Ascending aorta (tissue), 2 donors: ENCODE measurements at regions not wholly inside any gene's neighbourhood (a gene's known extent, or its start where the extent isn't known, plus 50 kb on each side); places are given as distances from the start of the nearest gene placed in this dataset.

Experiments
- DNase-seq, 2 donors: peaks; one replicate each; pipeline ENCODE4 v3.0.0-alpha.2; 2019; ENCODE audit warnings: low spot score in 2 of 2
- H3K27ac ChIP-seq, 2 donors: fragments of 200-600 bp; sonication (generic); one replicate each; pipeline ENCODE4 v1.5.1; 2016 to 2017; ENCODE audit warnings: mild to moderate bottlenecking in 1 of 2
- H3K27me3 ChIP-seq: fragments of 200-600 bp; sonication (generic); one replicate; pipeline ENCODE4 v1.5.1; 2017
- H3K36me3 ChIP-seq, 2 donors: fragments of 200-600 bp; sonication (generic); one replicate each; pipeline ENCODE4 v1.5.1; 2016
- H3K4me1 ChIP-seq, 2 donors: fragments of 200-600 bp; sonication (generic); one replicate each; pipeline ENCODE4 v1.5.1; 2016 to 2017; ENCODE audit warnings: mild to moderate bottlenecking in 1 of 2
- H3K4me3 ChIP-seq, 2 donors: fragments of 200-600 bp; sonication (generic); one replicate each; pipeline ENCODE4 v1.5.1; 2016 to 2017; ENCODE audit warnings: mild to moderate bottlenecking in 1 of 2
- H3K9me3 ChIP-seq, 2 donors: fragments of 200-600 bp; sonication (generic); one replicate each; pipeline ENCODE4 v1.5.1; 2016
- intact Hi-C: fragments of 100-400 bp; cut with DNase I; formaldehyde crosslinking; loops from one replicate; pipeline ENCODE4 v1.15.1; 2023
- TF ChIP-seq, protein P1 (sequence below), 3 experiments: fragments of 200-600 bp in 2 of 3; fragments of 450-650 bp in 1 of 3; sonication (generic) in 2 of 3; IDR thresholded peaks; one replicate each; pipeline ENCODE4 v1.5.1; 2016 to 2019; ENCODE audit warnings: antibody characterized with exemption in 3 of 3, mild to moderate bottlenecking in 1 of 3, moderate library complexity in 1 of 3

- no peaks in the 10 kb centered on the region for H3K9me3 ChIP-seq
- no peaks in the 10 kb centered on the region for H3K27me3 ChIP-seq
- H3K27ac ChIP-seq = no peak overlapping the region
- H3K4me3 ChIP-seq = no peak overlapping the region
- intact Hi-C loops = no loop called here
- no peaks in the 10 kb centered on the region for H3K36me3 ChIP-seq
- TF ChIP-seq, protein P1, sequence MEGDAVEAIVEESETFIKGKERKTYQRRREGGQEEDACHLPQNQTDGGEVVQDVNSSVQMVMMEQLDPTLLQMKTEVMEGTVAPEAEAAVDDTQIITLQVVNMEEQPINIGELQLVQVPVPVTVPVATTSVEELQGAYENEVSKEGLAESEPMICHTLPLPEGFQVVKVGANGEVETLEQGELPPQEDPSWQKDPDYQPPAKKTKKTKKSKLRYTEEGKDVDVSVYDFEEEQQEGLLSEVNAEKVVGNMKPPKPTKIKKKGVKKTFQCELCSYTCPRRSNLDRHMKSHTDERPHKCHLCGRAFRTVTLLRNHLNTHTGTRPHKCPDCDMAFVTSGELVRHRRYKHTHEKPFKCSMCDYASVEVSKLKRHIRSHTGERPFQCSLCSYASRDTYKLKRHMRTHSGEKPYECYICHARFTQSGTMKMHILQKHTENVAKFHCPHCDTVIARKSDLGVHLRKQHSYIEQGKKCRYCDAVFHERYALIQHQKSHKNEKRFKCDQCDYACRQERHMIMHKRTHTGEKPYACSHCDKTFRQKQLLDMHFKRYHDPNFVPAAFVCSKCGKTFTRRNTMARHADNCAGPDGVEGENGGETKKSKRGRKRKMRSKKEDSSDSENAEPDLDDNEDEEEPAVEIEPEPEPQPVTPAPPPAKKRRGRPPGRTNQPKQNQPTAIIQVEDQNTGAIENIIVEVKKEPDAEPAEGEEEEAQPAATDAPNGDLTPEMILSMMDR (IDR thresholded peaks at IDR 0.05) = no peak
- DNase-seq = no peak
- H3K4me1 ChIP-seq = no peaks in the 10 kb centered on the region
These were observed 1226.1 kb downstream of the NCAM2 start for GRCh38 chr21:22224261-22224660.

GRCh38 chr21:22225299-22225698, 1227.1 kb downstream of the NCAM2 start:
- intact Hi-C loops = no loop called here

GRCh38 chr21:22231013-22231412, 1232.8 kb downstream of the NCAM2 start:
- no peak overlapping the region for H3K4me3 ChIP-seq
- H3K27me3 ChIP-seq = no peaks in the 10 kb centered on the region
- intact Hi-C loops = no loop called here
- no peaks in the 10 kb centered on the region for H3K9me3 ChIP-seq
- no peak overlapping the region for H3K27ac ChIP-seq
- no peaks in the 10 kb centered on the region for H3K36me3 ChIP-seq
- TF ChIP-seq, protein P1 (IDR thresholded peaks at IDR 0.05) = no peak
- no peak for DNase-seq
- H3K4me1 ChIP-seq = no peaks in the 10 kb centered on the region

More at GRCh38 chr21:22225299-22225698, 1227.1 kb downstream of the NCAM2 start:
- Histone ChIP-seq H3K4me3 (no peak overlapping the region), H3K36me3 (no peaks in the 10 kb centered on the region), H3K4me1 (no peaks in the 10 kb centered on the region), H3K27me3 (no peaks in the 10 kb centered on the region), H3K27ac (no peak overlapping the region), H3K9me3 (no peaks in the 10 kb centered on the region)
- no peak for DNase-seq
- TF ChIP-seq, protein P1 (IDR thresholded peaks at IDR 0.05) = no peak

- TF ChIP-seq, protein P1 (IDR thresholded peaks at IDR 0.05) = no peak
- no peaks in the 10 kb centered on the region for H3K27me3 ChIP-seq
- H3K27ac ChIP-seq = no peak overlapping the region
- no peaks in the 10 kb centered on the region for H3K4me1 ChIP-seq
- H3K9me3 ChIP-seq = no peaks in the 10 kb centered on the region
- no peak overlapping the region for H3K4me3 ChIP-seq
- no peak for DNase-seq
- intact Hi-C loops = no loop called here
- H3K36me3 ChIP-seq = no peaks in the 10 kb centered on the region
These were observed 1237.8 kb downstream of the NCAM2 start for GRCh38 chr21:22235866-22236590.

DNA sequence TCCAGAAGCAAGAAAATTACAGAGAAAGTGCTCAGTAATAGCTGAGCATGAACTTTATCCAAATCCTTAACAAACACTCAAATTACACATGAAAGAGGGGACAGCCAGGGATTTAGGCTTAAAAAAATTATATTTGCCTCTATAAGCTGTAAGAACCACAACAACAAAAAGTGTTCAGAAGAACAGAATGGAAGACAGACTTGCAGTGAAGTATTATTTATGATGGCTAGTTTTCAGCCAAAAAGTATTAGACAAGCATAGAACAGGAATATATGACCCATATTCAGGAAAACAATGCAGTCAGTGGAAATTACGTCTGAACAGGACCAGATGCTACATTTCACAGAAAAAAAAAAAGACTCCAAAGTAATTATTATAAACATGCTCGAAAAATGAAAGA, 1246.3 kb downstream of the NCAM2 start:
- intact Hi-C loops = no loop called here
- Histone ChIP-seq H3K9me3 (no peaks in the 10 kb centered on the region), H3K27me3 (no peaks in the 10 kb centered on the region), H3K36me3 (no peaks in the 10 kb centered on the region), H3K4me3 (no peak overlapping the region), H3K27ac (no peak overlapping the region), H3K4me1 (no peaks in the 10 kb centered on the region)
- TF ChIP-seq, protein P1 (IDR thresholded peaks at IDR 0.05) = no peak
- no peak for DNase-seq
